CD4-positive, CD25-positive, alpha-beta regulatory T cell (primary cell): ENCODE measurements at regions not wholly inside any gene's neighbourhood (a gene's known extent, or its start where the extent isn't known, plus 50 kb on each side); places are given as distances from the start of the nearest gene placed in this dataset.
"Not testable (repeated sequence)": the region's sequence is repeated elsewhere in the genome, so short reads cannot be mapped to it uniquely, and the experiment has no call there.

Experiments
- ATAC-seq, 2 donors: fragments of 150-1000 bp; cut with Tn5 transposase; one replicate each; pipeline ENCODE4 v1.10.0; 2021; ENCODE audit warnings: low read depth in 2 of 2, moderate number of reproducible peaks in 2 of 2, moderate library complexity in 1 of 2
- DNase-seq, 3 donors: peaks; one replicate each; pipeline versions ENCODE4 v3.0.0 to v3.0.0-alpha.2; 2012 to 2022; ENCODE audit warnings: mixed read lengths in 1 of 3
- H3K27ac ChIP-seq: one replicate; pipeline ENCODE4 v1.7.0; 2013; ENCODE audit warnings: mild to moderate bottlenecking, low read length; ENCODE audit not compliant: insufficient read depth, poor library complexity, severe bottlenecking
- H3K27me3 ChIP-seq: one replicate; pipeline ENCODE4 v1.7.0; 2013; ENCODE audit warnings: low read length; ENCODE audit not compliant: control insufficient read depth, insufficient read depth
- H3K36me3 ChIP-seq: one replicate; pipeline ENCODE4 v1.7.0; 2013; ENCODE audit warnings: mild to moderate bottlenecking, low read length, moderate library complexity; ENCODE audit not compliant: control insufficient read depth, insufficient read depth
- H3K4me1 ChIP-seq: 2 replicates; pipeline ENCODE4 v1.7.0; 2013; ENCODE audit warnings: mild to moderate bottlenecking, low read length; ENCODE audit not compliant: insufficient read depth, control insufficient read depth, poor library complexity, severe bottlenecking
- H3K4me3 ChIP-seq: one replicate; pipeline ENCODE4 v1.7.0; 2013; ENCODE audit warnings: low read depth, mild to moderate bottlenecking, low read length, moderate library complexity
- H3K9me3 ChIP-seq, 2 experiments: 1 replicate in 1 of 2; 2 replicates in 1 of 2; pipeline ENCODE4 v1.7.0; 2013; ENCODE audit warnings: low read length in 2 of 2, mild to moderate bottlenecking in 1 of 2, moderate library complexity in 1 of 2; ENCODE audit not compliant: control insufficient read depth in 2 of 2
- H3K27ac Mint-ChIP-seq, 3 donors: one replicate each; pipeline ENCODE4 v1.8.0; 2020 to 2022; ENCODE audit warnings: mild to moderate bottlenecking in 3 of 3, mixed read lengths in 3 of 3, moderate library complexity in 2 of 3
- H3K27me3 Mint-ChIP-seq: one replicate; pipeline ENCODE4 v1.8.0; 2022; ENCODE audit warnings: mild to moderate bottlenecking, mixed read lengths
- H3K36me3 Mint-ChIP-seq: one replicate; pipeline ENCODE4 v1.8.0; 2020; ENCODE audit warnings: mixed read lengths
- H3K4me1 Mint-ChIP-seq, 4 donors: one replicate each; pipeline ENCODE4 v1.8.0; 2020 to 2022; ENCODE audit warnings: mixed read lengths in 4 of 4, mild to moderate bottlenecking in 1 of 4
- H3K4me3 Mint-ChIP-seq, 4 donors: one replicate each; pipeline ENCODE4 v1.8.0; 2020 to 2022; ENCODE audit warnings: mild to moderate bottlenecking in 4 of 4, mixed read lengths in 4 of 4, moderate library complexity in 3 of 4
- H3K9me3 Mint-ChIP-seq, 7 donors: one replicate each; pipeline ENCODE4 v1.8.0; 2020 to 2022; ENCODE audit warnings: mixed read lengths in 7 of 7, mild to moderate bottlenecking in 3 of 7, moderate library complexity in 2 of 7

GRCh38 chr6:68527691-68528090, 107.4 kb upstream of the ADGRB3 start:
- ATAC-seq (no peak), DNase-seq (no peak)
- no peaks in the 10 kb centered on the region for H3K9me3 ChIP-seq
- no peak overlapping the region for H3K27ac ChIP-seq
- Mint-ChIP-seq H3K27ac (no peak overlapping the region), H3K4me3 (no peak overlapping the region), H3K4me1 (no peaks in the 10 kb centered on the region), H3K36me3 (no peaks in the 10 kb centered on the region), H3K27me3 (no peaks in the 10 kb centered on the region), H3K9me3 (peaks cover 0 to 23% (median 9%) of the 10 kb centered on the region in 7 donors)
- H3K36me3 ChIP-seq = no peaks in the 10 kb centered on the region
- no peak overlapping the region for H3K4me3 ChIP-seq
- H3K4me1 ChIP-seq = no peaks in the 10 kb centered on the region
- no peaks in the 10 kb centered on the region for H3K27me3 ChIP-seq

GRCh38 chr6:68506911-68507310, 128.2 kb upstream of the ADGRB3 start:
- no peaks in the 10 kb centered on the region for H3K4me1 Mint-ChIP-seq
- Histone ChIP-seq H3K4me3 (no peak overlapping the region), H3K4me1 (no peaks in the 10 kb centered on the region), H3K36me3 (no peaks in the 10 kb centered on the region), H3K27me3 (no peaks in the 10 kb centered on the region), H3K9me3 (no peaks in the 10 kb centered on the region), H3K27ac (no peak overlapping the region)
- no peaks in the 10 kb centered on the region for H3K27me3 Mint-ChIP-seq
- no peak for DNase-seq
- H3K9me3 Mint-ChIP-seq = peaks cover 0 to 13% (median 3%) of the 10 kb centered on the region in 7 donors
- H3K4me3 Mint-ChIP-seq = no peak overlapping the region
- no peak overlapping the region for H3K27ac Mint-ChIP-seq
- no peak for ATAC-seq
- no peaks in the 10 kb centered on the region for H3K36me3 Mint-ChIP-seq

- Histone ChIP-seq H3K4me1 (no peaks in the 10 kb centered on the region), H3K27me3 (no peaks in the 10 kb centered on the region), H3K9me3 (no peaks in the 10 kb centered on the region), H3K4me3 (no peak overlapping the region), H3K36me3 (no peaks in the 10 kb centered on the region), H3K27ac (no peak overlapping the region)
- Mint-ChIP-seq H3K9me3 (peaks cover 0 to 11% (median 5%) of the 10 kb centered on the region in 7 donors), H3K27me3 (no peaks in the 10 kb centered on the region), H3K4me1 (no peaks in the 10 kb centered on the region), H3K36me3 (no peaks in the 10 kb centered on the region), H3K27ac (no peak overlapping the region), H3K4me3 (no peak overlapping the region)
- no peak for ATAC-seq
- no peak for DNase-seq
Measured at GRCh38 chr6:68502946-68503345, 132.1 kb upstream of the ADGRB3 start.

GRCh38 chr6:68497927-68498326, 137.2 kb upstream of the ADGRB3 start:
- H3K27ac ChIP-seq = no peak overlapping the region
- ATAC-seq (no peak), DNase-seq (no peak)
- no peaks in the 10 kb centered on the region for H3K27me3 Mint-ChIP-seq
- H3K4me3 ChIP-seq = no peak overlapping the region
- no peaks in the 10 kb centered on the region for H3K36me3 ChIP-seq
- H3K4me3 Mint-ChIP-seq = no peak overlapping the region
- no peaks in the 10 kb centered on the region for H3K36me3 Mint-ChIP-seq
- H3K9me3 Mint-ChIP-seq = peaks cover 2 to 8% (median 3%) of the 10 kb centered on the region in 7 donors
- no peaks in the 10 kb centered on the region for H3K27me3 ChIP-seq
- H3K27ac Mint-ChIP-seq = no peak overlapping the region
- peaks cover 3% of the 10 kb centered on the region in 2 experiments for H3K9me3 ChIP-seq
- H3K4me1 Mint-ChIP-seq = no peaks in the 10 kb centered on the region
- H3K4me1 ChIP-seq = no peaks in the 10 kb centered on the region

- H3K27ac ChIP-seq, H3K36me3 Mint-ChIP-seq, DNase-seq, H3K4me3 Mint-ChIP-seq, H3K27me3 ChIP-seq, H3K4me1 ChIP-seq, H3K4me3 ChIP-seq, H3K36me3 ChIP-seq, H3K4me1 Mint-ChIP-seq, H3K27ac Mint-ChIP-seq, ATAC-seq, H3K27me3 Mint-ChIP-seq, H3K9me3 ChIP-seq: not testable (repeated sequence)
- peaks cover 2 to 11% (median 2%) of the 10 kb centered on the region in 7 donors for H3K9me3 Mint-ChIP-seq
Measured at GRCh38 chr6:68494880-68495279, 140.2 kb upstream of the ADGRB3 start.

- Mint-ChIP-seq H3K27me3 (no peaks in the 10 kb centered on the region), H3K9me3 (peaks cover 3 to 16% (median 9%) of the 10 kb centered on the region in 7 donors), H3K4me3 (no peak overlapping the region), H3K4me1 (no peaks in the 10 kb centered on the region), H3K27ac (no peak overlapping the region), H3K36me3 (no peaks in the 10 kb centered on the region)
- ATAC-seq (no peak), DNase-seq (no peak)
- no peaks in the 10 kb centered on the region for H3K4me1 ChIP-seq
- H3K9me3 ChIP-seq = no peaks in the 10 kb centered on the region
- no peaks in the 10 kb centered on the region for H3K27me3 ChIP-seq
- H3K36me3 ChIP-seq = no peaks in the 10 kb centered on the region
- no peak overlapping the region for H3K27ac ChIP-seq
- no peak overlapping the region for H3K4me3 ChIP-seq
Measured at GRCh38 chr6:68476611-68477010, 158.5 kb upstream of the ADGRB3 start.

- no peaks in the 10 kb centered on the region for H3K36me3 ChIP-seq
- no peaks in the 10 kb centered on the region for H3K9me3 ChIP-seq
- peaks cover 0 to 6% (median 3%) of the 10 kb centered on the region in 7 donors for H3K9me3 Mint-ChIP-seq
- H3K27ac Mint-ChIP-seq = no peak overlapping the region
- DNase-seq (no peak), ATAC-seq (no peak)
- no peaks in the 10 kb centered on the region for H3K27me3 ChIP-seq
- no peaks in the 10 kb centered on the region for H3K4me1 Mint-ChIP-seq
- H3K27me3 Mint-ChIP-seq = no peaks in the 10 kb centered on the region
- no peak overlapping the region for H3K4me3 ChIP-seq
- no peaks in the 10 kb centered on the region for H3K4me1 ChIP-seq
- no peaks in the 10 kb centered on the region for H3K36me3 Mint-ChIP-seq
- H3K27ac ChIP-seq = no peak overlapping the region
- H3K4me3 Mint-ChIP-seq = no peak overlapping the region
Measured at GRCh38 chr6:68473433-68474210, 161.5 kb upstream of the ADGRB3 start.

- Mint-ChIP-seq H3K4me3 (no peak overlapping the region), H3K9me3 (peaks cover 0 to 13% (median 0%) of the 10 kb centered on the region in 7 donors), H3K36me3 (no peaks in the 10 kb centered on the region), H3K27ac (no peak overlapping the region), H3K27me3 (no peaks in the 10 kb centered on the region), H3K4me1 (no peaks in the 10 kb centered on the region)
- no peaks in the 10 kb centered on the region for H3K4me1 ChIP-seq
- H3K27ac ChIP-seq = no peak overlapping the region
- no peaks in the 10 kb centered on the region for H3K27me3 ChIP-seq
- no peaks in the 10 kb centered on the region for H3K9me3 ChIP-seq
- H3K4me3 ChIP-seq = no peak overlapping the region
- H3K36me3 ChIP-seq = no peaks in the 10 kb centered on the region
- DNase-seq (no peak), ATAC-seq (no peak)
Measured at GRCh38 chr6:68468244-68468884, 166.7 kb upstream of the ADGRB3 start.
